GM06990 (cell line): ENCODE measurements at regions not wholly inside any gene's neighbourhood (a gene's known extent, or its start where the extent isn't known, plus 50 kb on each side); places are given as distances from the start of the nearest gene placed in this dataset.

Experiments used
- DNase-seq: peaks from one replicate; pipeline ENCODE4 v3.0.0-alpha.2; 2011; ENCODE audit not compliant: insufficient read length; ENCODE audit errors: extremely low read depth
- H3K27me3 ChIP-seq: replicated peaks from 2 replicates; pipeline ENCODE4 v1.6.0; 2011; ENCODE audit warnings: low read length; ENCODE audit not compliant: control insufficient read depth, insufficient read depth
- H3K36me3 ChIP-seq: 2 replicates; pipeline ENCODE4 v1.5.1; 2011; ENCODE audit warnings: low read length; ENCODE audit not compliant: control insufficient read depth, insufficient read depth
- H3K4me3 ChIP-seq: replicated peaks from 2 replicates; pipeline ENCODE4 v1.5.1; 2011; ENCODE audit warnings: low read depth, mild to moderate bottlenecking, control low read depth, low read length
- CTCF ChIP-seq: IDR thresholded peaks from 2 replicates; pipeline ENCODE4 v1.5.1; 2011; ENCODE audit warnings: low read length, control low read depth, mild to moderate bottlenecking, inconsistent platforms; ENCODE audit not compliant: insufficient read depth, poor library complexity, severe bottlenecking

GRCh38 chr2:129747500-129748125 lies 231.9 kb upstream of the RAB6C start:
- DNase-seq, result no peak
- no peaks in the 10 kb centered on the region for H3K36me3 ChIP-seq

GRCh38 chr2:129748250-129748649 lies 231.2 kb upstream of the RAB6C start:
- no peak for DNase-seq

More at GRCh38 chr2:129747500-129748125, 231.9 kb upstream of the RAB6C start:
- no peaks in the 10 kb centered on the region for H3K27me3 ChIP-seq
- H3K4me3 ChIP-seq, result no peak overlapping the region
- no peak for TF ChIP-seq CTCF

GRCh38 chr2:129748653-129749052 lies 230.8 kb upstream of the RAB6C start:
- Histone ChIP-seq H3K36me3 (no peaks in the 10 kb centered on the region), H3K27me3 (no peaks in the 10 kb centered on the region; the same call in 1 of the 2 replicates), H3K4me3 (no peak overlapping the region)
- TF ChIP-seq CTCF, result peak; percentile 32
- no peak for DNase-seq

More at GRCh38 chr2:129748250-129748649, 231.2 kb upstream of the RAB6C start:
- no peak for TF ChIP-seq CTCF
- Histone ChIP-seq H3K27me3 (no peaks in the 10 kb centered on the region; the same call in 1 of the 2 replicates), H3K4me3 (no peak overlapping the region), H3K36me3 (no peaks in the 10 kb centered on the region)

GRCh38 chr2:129751409-129751808 lies 228.1 kb upstream of the RAB6C start:
- DNase-seq, result no peak
- Histone ChIP-seq H3K36me3 (no peaks in the 10 kb centered on the region), H3K27me3 (no peaks in the 10 kb centered on the region; the same call in none of the 2 replicates), H3K4me3 (no peak overlapping the region)
- no peak for TF ChIP-seq CTCF

GRCh38 chr2:129752176-129752575 lies 227.3 kb upstream of the RAB6C start:
- H3K36me3 ChIP-seq, result no peaks in the 10 kb centered on the region
- no peak overlapping the region for H3K4me3 ChIP-seq
- no peak for DNase-seq
- no peaks in the 10 kb centered on the region; the same call in none of the 2 replicates for H3K27me3 ChIP-seq
- TF ChIP-seq CTCF, result no peak
